ENCODE measurements at regions not wholly inside any gene's neighbourhood (a gene's known extent, or its start where the extent isn't known, plus 50 kb on each side); places are given as distances from the start of the nearest gene placed in this dataset.
A peak's percentile ranks its signal among the peaks of the same experiment; 100 is the strongest.
"Not testable (repeated sequence)": the region's sequence is repeated elsewhere in the genome, so short reads cannot be mapped to it uniquely, and the experiment has no call there.

DNA sequence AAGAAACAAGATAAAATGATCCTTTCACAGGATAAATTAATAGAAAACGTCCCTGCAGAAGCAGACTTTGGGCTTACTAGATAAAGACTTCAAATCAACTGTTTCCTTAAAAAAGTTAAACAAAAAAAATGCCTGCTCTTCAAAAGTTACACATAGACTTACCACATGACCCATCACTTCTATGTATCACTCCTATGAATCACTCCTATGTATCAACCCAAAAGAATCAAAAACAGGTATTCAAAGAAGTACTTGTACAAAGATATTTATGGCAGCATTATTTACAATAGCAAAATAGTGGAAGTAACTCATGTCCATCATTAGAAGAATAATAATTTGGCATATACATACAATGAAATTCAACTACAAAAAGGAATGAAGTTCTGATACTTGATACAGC is 56.3 kb upstream of the PRDM9 start:
- Histone ChIP-seq H2AFZ (ENCODE audit: low read length, unreplicated experiment) (no peak overlapping the region), H3K4me3 (ENCODE audit: low read depth, low read length) (no peak overlapping the region), H3K27ac (ENCODE audit: low read depth, low read length) (no peak overlapping the region), H3K27me3 (ENCODE audit: insufficient read depth, low read length) (no peaks in the 10 kb centered on the region), H3K79me2 (ENCODE audit: control insufficient read depth, insufficient read depth, low read length, unreplicated experiment) (no peaks in the 10 kb centered on the region), H3K4me1 (ENCODE audit: control insufficient read depth, insufficient read depth, low read length, unreplicated experiment) (peaks cover 13% of the 10 kb centered on the region), H3K36me3 (ENCODE audit: insufficient read depth, low read length) (no peaks in the 10 kb centered on the region)

DNA sequence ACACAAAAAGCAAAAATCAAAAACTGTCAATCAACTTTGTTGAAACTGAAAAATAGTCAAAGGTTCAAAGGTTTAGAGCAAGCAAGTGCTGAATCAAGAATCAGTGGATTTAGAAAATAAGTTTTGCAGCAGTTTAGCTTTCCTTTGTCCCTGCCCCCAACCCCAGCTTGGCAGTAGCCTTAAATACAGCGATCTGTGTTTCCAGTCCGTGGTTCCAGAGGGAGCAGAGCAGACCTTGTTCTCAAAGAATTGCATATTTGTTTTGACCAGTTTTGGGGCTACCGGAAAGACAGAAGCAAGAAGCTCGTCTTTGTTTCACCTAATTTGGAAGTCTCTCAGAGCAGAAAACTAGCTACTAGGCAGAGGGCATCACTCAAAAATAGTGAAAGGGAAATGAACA is 57.2 kb upstream of the PRDM9 start:
- H3K36me3 ChIP-seq (ENCODE audit: insufficient read depth, low read length) = no peaks in the 10 kb centered on the region
- no peak overlapping the region for H3K27ac ChIP-seq (ENCODE audit: low read depth, low read length)
- H3K4me1 ChIP-seq (ENCODE audit: control insufficient read depth, insufficient read depth, low read length, unreplicated experiment) = peaks cover 17% of the 10 kb centered on the region
- H2AFZ ChIP-seq (ENCODE audit: low read length, unreplicated experiment) = no peak overlapping the region
- no peaks in the 10 kb centered on the region for H3K79me2 ChIP-seq (ENCODE audit: control insufficient read depth, insufficient read depth, low read length, unreplicated experiment)
- no peak overlapping the region for H3K4me3 ChIP-seq (ENCODE audit: low read depth, low read length)
- H3K27me3 ChIP-seq (ENCODE audit: insufficient read depth, low read length) = no peaks in the 10 kb centered on the region

DNA sequence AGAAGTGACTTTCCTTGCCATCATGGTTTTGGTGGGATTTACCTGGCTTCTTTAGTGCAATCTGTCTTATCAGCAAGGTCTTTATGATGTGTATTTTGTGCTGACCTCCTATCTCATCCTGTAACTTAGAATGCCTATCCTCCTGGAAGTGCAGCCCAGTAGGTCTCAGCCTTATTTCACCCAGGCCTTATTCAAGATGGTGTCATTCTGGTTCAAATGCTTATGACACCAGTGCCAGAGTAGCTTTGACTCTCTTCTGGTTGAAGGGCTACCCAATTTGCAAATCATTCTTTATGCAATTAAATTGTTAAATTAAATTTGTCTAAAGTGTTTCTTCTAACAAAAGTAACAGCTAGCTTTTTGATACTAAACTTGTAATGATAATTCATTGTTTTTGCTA is 58.8 kb upstream of the PRDM9 start:
- Histone ChIP-seq H3K27ac (ENCODE audit: low read depth, low read length) (no peak overlapping the region), H3K4me1 (ENCODE audit: control insufficient read depth, insufficient read depth, low read length, unreplicated experiment) (peaks cover 17% of the 10 kb centered on the region), H3K27me3 (ENCODE audit: insufficient read depth, low read length) (no peaks in the 10 kb centered on the region), H2AFZ (ENCODE audit: low read length, unreplicated experiment) (no peak overlapping the region), H3K4me3 (ENCODE audit: low read depth, low read length) (no peak overlapping the region), H3K36me3 (ENCODE audit: insufficient read depth, low read length) (no peaks in the 10 kb centered on the region), H3K79me2 (ENCODE audit: control insufficient read depth, insufficient read depth, low read length, unreplicated experiment) (no peaks in the 10 kb centered on the region)

DNA sequence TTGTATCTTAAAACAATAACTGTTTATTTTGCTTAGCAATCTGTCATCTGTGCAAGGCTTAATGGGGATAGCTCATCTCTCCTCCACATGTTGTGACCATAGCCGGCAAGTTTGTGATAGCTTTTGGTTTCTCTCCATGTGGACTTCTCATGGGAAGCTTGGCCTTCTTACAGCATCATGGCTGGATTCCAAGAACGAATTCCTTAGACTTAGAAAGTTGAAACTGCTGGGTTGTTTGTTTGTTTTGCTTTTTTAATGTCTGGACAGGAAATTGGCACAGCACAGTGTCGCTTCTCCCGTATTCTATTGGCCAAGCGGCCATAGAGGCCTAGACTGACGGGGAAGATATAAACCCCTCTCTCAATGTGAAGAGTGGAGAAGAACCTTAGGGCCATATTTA is 61.0 kb upstream of the PRDM9 start:
- Histone ChIP-seq H3K79me2 (ENCODE audit: control insufficient read depth, insufficient read depth, low read length, unreplicated experiment) (no peaks in the 10 kb centered on the region), H3K4me3 (ENCODE audit: low read depth, low read length) (no peak overlapping the region), H2AFZ (ENCODE audit: low read length, unreplicated experiment) (peak overlapping the region; percentile 32), H3K27ac (ENCODE audit: low read depth, low read length) (no peak overlapping the region), H3K27me3 (ENCODE audit: insufficient read depth, low read length) (no peaks in the 10 kb centered on the region), H3K36me3 (ENCODE audit: insufficient read depth, low read length) (no peaks in the 10 kb centered on the region), H3K4me1 (ENCODE audit: control insufficient read depth, insufficient read depth, low read length, unreplicated experiment) (peaks cover 17% of the 10 kb centered on the region)

DNA sequence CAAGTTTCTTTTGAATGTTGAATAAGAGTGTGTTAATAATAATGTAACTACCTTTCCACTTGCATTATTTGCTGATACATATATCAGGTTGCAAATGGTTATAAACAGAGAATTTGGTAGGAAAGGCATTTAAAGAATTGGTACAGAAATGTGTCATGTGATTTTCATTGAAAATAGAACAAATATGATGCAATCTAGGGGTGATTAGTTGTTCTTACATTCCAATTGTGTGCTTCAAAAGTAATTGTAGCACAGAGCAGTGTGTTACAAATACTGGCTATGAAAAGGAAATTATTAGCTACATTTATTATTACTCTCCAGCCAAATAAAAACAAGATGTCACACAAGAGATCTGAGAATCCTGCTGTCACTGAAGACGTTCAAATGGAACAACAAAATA is 61.8 kb upstream of the PRDM9 start:
- Histone ChIP-seq H3K27ac (ENCODE audit: low read depth, low read length) (no peak overlapping the region), H3K36me3 (ENCODE audit: insufficient read depth, low read length) (no peaks in the 10 kb centered on the region), H2AFZ (ENCODE audit: low read length, unreplicated experiment) (no peak overlapping the region), H3K79me2 (ENCODE audit: control insufficient read depth, insufficient read depth, low read length, unreplicated experiment) (no peaks in the 10 kb centered on the region), H3K4me3 (ENCODE audit: low read depth, low read length) (no peak overlapping the region), H3K27me3 (ENCODE audit: insufficient read depth, low read length) (no peaks in the 10 kb centered on the region), H3K4me1 (ENCODE audit: control insufficient read depth, insufficient read depth, low read length, unreplicated experiment) (peaks cover 11% of the 10 kb centered on the region)

DNA sequence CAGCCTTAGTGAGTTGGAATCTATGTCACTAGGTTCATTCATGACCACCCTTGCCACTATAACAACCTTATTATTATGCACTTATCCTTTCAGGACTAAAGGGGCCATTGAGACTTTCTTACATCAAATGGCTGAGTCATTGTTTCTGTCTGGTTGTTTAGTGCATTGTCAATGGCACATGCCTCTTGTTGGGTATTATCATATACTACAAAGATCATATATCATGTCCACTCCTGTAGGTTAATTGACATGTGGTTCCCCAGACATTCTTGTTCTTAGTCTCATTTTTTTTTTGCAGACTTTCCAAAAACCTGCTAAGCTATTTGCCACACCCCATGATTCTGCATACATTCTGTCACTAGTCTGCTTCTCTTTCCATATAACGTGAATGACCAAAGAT is 66.7 kb upstream of the PRDM9 start:
- Histone ChIP-seq H3K79me2 (ENCODE audit: control insufficient read depth, insufficient read depth, low read length, unreplicated experiment) (no peaks in the 10 kb centered on the region), H3K4me3 (ENCODE audit: low read depth, low read length) (no peak overlapping the region), H3K4me1 (ENCODE audit: control insufficient read depth, insufficient read depth, low read length, unreplicated experiment) (no peaks in the 10 kb centered on the region), H3K36me3 (ENCODE audit: insufficient read depth, low read length) (no peaks in the 10 kb centered on the region), H2AFZ (ENCODE audit: low read length, unreplicated experiment) (no peak overlapping the region), H3K27ac (ENCODE audit: low read depth, low read length) (no peak overlapping the region), H3K27me3 (ENCODE audit: insufficient read depth, low read length) (no peaks in the 10 kb centered on the region)

DNA sequence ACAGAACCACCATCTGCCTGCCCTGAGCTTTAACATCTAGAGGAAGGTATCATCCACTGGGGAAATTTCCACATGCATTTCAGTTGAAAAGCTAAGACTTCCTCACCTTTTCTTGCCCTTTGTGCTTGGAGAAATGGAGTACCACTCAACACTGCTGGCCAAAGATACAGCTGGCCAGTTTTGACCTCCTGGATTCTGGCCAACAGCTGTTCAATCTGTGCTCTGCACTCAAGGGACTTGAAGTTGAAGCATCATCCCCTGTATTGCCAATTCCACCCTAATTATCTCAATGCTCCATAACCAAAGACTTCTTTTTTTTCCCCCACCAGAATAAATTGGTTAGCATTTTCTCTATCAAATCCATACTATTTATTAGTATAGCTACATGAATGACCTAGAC is 70.4 kb upstream of the PRDM9 start:
- Histone ChIP-seq H3K4me3 (ENCODE audit: low read depth, low read length) (no peak overlapping the region), H3K27ac (ENCODE audit: low read depth, low read length) (no peak overlapping the region), H3K4me1 (ENCODE audit: control insufficient read depth, insufficient read depth, low read length, unreplicated experiment) (no peaks in the 10 kb centered on the region), H3K36me3 (ENCODE audit: insufficient read depth, low read length) (no peaks in the 10 kb centered on the region), H2AFZ (ENCODE audit: low read length, unreplicated experiment) (no peak overlapping the region), H3K27me3 (ENCODE audit: insufficient read depth, low read length) (no peaks in the 10 kb centered on the region), H3K79me2 (ENCODE audit: control insufficient read depth, insufficient read depth, low read length, unreplicated experiment) (no peaks in the 10 kb centered on the region)

DNA sequence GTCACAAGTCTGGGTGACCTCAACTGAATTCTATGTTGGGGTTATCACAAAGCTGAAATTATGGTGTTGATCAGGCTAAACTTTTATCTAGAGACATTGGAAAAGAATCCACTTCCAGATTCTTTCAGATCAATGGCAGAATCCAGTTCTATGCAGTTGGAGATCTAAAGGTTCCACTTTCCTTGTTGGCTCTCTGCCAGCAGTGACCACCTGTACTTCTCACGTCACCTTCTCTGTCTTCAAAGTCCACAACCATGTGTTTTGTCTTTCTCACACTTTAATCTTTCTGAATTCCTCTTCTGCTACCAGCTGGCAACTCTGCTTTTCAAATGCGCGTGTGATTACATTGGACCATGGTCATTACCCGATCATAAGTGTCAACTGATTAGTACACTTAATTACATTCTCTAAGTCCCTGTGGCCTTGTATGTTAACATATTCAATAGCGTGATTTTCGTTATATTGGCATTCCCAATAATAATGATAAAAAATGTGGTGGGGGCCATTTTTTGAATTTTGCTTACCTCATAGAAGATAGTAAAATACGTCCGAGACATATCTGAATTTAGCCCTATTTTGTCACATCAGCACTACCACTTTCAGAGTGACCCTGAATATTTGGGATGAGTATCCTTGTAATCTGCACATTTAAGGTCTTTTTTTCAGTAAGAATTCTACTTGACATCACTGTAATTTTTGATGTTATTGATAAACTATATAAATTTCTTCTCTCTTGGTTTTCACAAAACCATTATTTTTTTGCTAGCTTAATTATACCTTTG is 73.7 kb upstream of the PRDM9 start:
- Histone ChIP-seq H3K27me3 (ENCODE audit: insufficient read depth, low read length) (no peaks in the 10 kb centered on the region), H3K36me3 (ENCODE audit: insufficient read depth, low read length) (no peaks in the 10 kb centered on the region), H3K4me3 (ENCODE audit: low read depth, low read length) (no peak overlapping the region), H3K4me1 (ENCODE audit: control insufficient read depth, insufficient read depth, low read length, unreplicated experiment) (no peaks in the 10 kb centered on the region), H2AFZ (ENCODE audit: low read length, unreplicated experiment) (no peak overlapping the region), H3K79me2 (ENCODE audit: control insufficient read depth, insufficient read depth, low read length, unreplicated experiment) (no peaks in the 10 kb centered on the region), H3K27ac (ENCODE audit: low read depth, low read length) (no peak overlapping the region)

DNA sequence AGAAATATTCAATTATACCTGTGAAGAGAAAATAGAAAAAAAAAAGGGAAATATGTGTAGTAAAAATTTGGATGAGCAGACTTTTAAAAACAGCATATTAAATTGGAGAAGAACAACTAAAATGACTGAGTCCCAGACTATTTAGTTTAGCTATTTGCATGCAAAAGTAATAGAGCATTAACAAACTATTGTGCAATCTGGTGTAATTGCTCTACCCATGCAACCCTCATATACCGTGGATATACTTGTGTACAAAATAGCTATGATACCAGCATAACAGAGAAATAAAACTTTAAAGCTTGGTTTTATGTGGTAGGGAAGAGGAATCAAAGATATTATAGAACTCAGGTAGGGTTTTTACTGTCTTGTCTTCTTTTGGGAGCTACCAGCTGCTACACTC is 78.7 kb upstream of the PRDM9 start:
- H3K4me3 ChIP-seq (ENCODE audit: low read depth, low read length) = no peak overlapping the region
- H3K27ac ChIP-seq (ENCODE audit: low read depth, low read length) = no peak overlapping the region
- H3K27me3 ChIP-seq (ENCODE audit: insufficient read depth, low read length) = no peaks in the 10 kb centered on the region
- H3K4me1 ChIP-seq (ENCODE audit: control insufficient read depth, insufficient read depth, low read length, unreplicated experiment) = no peaks in the 10 kb centered on the region
- no peaks in the 10 kb centered on the region for H3K79me2 ChIP-seq (ENCODE audit: control insufficient read depth, insufficient read depth, low read length, unreplicated experiment)
- no peak overlapping the region for H2AFZ ChIP-seq (ENCODE audit: low read length, unreplicated experiment)
- no peaks in the 10 kb centered on the region for H3K36me3 ChIP-seq (ENCODE audit: insufficient read depth, low read length)

DNA sequence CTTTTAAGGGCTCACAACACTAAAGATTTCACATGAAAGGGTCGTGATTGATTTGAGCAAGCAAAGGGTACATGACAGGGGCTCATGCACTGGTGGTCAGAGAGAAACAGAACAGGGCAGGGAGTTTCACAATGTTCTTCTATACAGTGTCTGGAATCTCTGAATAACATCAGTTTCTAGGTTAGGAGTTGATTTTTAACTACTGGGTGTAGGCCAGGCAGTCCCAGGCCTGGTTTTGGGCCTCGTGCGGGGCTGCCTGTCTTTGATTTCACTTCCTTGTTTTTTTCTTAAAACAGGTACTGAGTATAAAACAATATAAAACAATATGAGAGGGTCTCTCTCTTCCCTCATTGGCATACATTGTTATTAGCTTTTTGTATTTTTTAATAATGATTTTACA is 87.2 kb upstream of the PRDM9 start:
- H3K27me3 ChIP-seq (ENCODE audit: insufficient read depth, low read length); H3K4me1 ChIP-seq (ENCODE audit: control insufficient read depth, insufficient read depth, low read length, unreplicated experiment); H3K27ac ChIP-seq (ENCODE audit: low read depth, low read length): not testable (repeated sequence)

DNA sequence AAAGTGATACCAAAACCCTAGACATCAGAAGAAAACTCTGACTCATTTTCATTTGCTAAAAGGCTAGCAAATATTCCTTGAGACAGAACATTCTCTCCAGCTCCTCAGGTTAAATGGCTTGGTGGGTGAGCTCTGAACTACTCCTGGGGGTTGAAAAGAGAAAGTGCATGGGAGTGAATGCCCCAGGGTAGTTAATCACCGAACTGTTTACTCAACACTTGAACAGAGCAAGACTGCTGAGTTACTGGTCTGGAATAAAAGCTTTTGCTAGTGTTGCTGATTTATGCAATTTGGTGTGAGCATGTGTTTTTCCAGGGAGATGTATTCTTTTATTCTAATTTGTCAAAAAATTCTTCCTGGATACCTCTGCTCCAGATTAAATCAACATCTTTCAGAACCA is 88.3 kb upstream of the PRDM9 start:
- H3K27ac ChIP-seq (ENCODE audit: low read depth, low read length) = no peak overlapping the region
- H3K79me2 ChIP-seq (ENCODE audit: control insufficient read depth, insufficient read depth, low read length, unreplicated experiment) = no peaks in the 10 kb centered on the region
- no peak overlapping the region for H2AFZ ChIP-seq (ENCODE audit: low read length, unreplicated experiment)

More for the DNA sequence above, 87.2 kb upstream of the PRDM9 start:
- H3K4me3 ChIP-seq (ENCODE audit: low read depth, low read length); H3K79me2 ChIP-seq (ENCODE audit: control insufficient read depth, insufficient read depth, low read length, unreplicated experiment); H3K36me3 ChIP-seq (ENCODE audit: insufficient read depth, low read length); H2AFZ ChIP-seq (ENCODE audit: low read length, unreplicated experiment): not testable (repeated sequence)

More for the DNA sequence above, 88.3 kb upstream of the PRDM9 start:
- no peaks in the 10 kb centered on the region for H3K27me3 ChIP-seq (ENCODE audit: insufficient read depth, low read length)
- H3K4me3 ChIP-seq (ENCODE audit: low read depth, low read length) = no peak overlapping the region
- H3K36me3 ChIP-seq (ENCODE audit: insufficient read depth, low read length) = no peaks in the 10 kb centered on the region
- H3K4me1 ChIP-seq (ENCODE audit: control insufficient read depth, insufficient read depth, low read length, unreplicated experiment) = no peaks in the 10 kb centered on the region
